Upper lobe of right lung (tissue), 1 donor: ENCODE measurements at regions not wholly inside any gene's neighbourhood (a gene's known extent, or its start where the extent isn't known, plus 50 kb on each side); places are given as distances from the start of the nearest gene placed in this dataset.

Source experiments
- ATAC-seq: fragments of 200-7000 bp; cut with Tn5 transposase; one replicate; pipeline ENCODE4 v1.9.1; 2020; ENCODE audit warnings: mild to moderate bottlenecking, moderate library complexity
- DNase-seq: peaks from one replicate; pipeline ENCODE4 v3.0.0-alpha.2; 2020
- H3K27ac ChIP-seq: fragments of 200-600 bp; one replicate; pipeline ENCODE4 v1.8.0; 2022
- H3K27me3 ChIP-seq: fragments of 200-600 bp; one replicate; pipeline ENCODE4 v1.8.0; 2022; ENCODE audit warnings: mild to moderate bottlenecking
- H3K36me3 ChIP-seq: fragments of 200-600 bp; one replicate; pipeline ENCODE4 v1.8.0; 2022
- H3K4me1 ChIP-seq: fragments of 200-600 bp; one replicate; pipeline ENCODE4 v1.8.0; 2022
- H3K4me3 ChIP-seq: fragments of 200-600 bp; one replicate; pipeline ENCODE4 v1.8.0; 2022; ENCODE audit warnings: mild to moderate bottlenecking
- H3K9me3 ChIP-seq: fragments of 200-600 bp; one replicate; pipeline ENCODE4 v1.8.0; 2022
- CTCF ChIP-seq: fragments of 200-600 bp; IDR thresholded peaks from one replicate; pipeline ENCODE4 v1.8.0; 2022; ENCODE audit warnings: antibody characterized with exemption
- intact Hi-C: fragments of 100-400 bp; cut with DNase I; formaldehyde crosslinking; loops from one replicate; pipeline ENCODE4 v1.11.0; 2022
- donor health status: DM: no; HTN: yes; CAD: no; lungs with severe emphysema.

- no peaks in the 10 kb centered on the region for H3K4me1 ChIP-seq
- H3K9me3 ChIP-seq: no peaks in the 10 kb centered on the region
- intact Hi-C loops: no loop called here
- DNase-seq (no peak), ATAC-seq (no peak)
- H3K27ac ChIP-seq: no peak overlapping the region
- H3K36me3 ChIP-seq: no peaks in the 10 kb centered on the region
- no peak for TF ChIP-seq CTCF
- no peaks in the 10 kb centered on the region for H3K27me3 ChIP-seq
- H3K4me3 ChIP-seq: no peak overlapping the region
Measured at GRCh38 chr21:28074676-28075075, 918.0 kb downstream of the LTN1 start.

- no peaks in the 10 kb centered on the region for H3K9me3 ChIP-seq
- no peaks in the 10 kb centered on the region for H3K4me1 ChIP-seq
- ATAC-seq (no peak), DNase-seq (no peak)
- H3K27me3 ChIP-seq: no peaks in the 10 kb centered on the region
- no peak overlapping the region for H3K4me3 ChIP-seq
- intact Hi-C loops: no loop called here
- no peaks in the 10 kb centered on the region for H3K36me3 ChIP-seq
- no peak for TF ChIP-seq CTCF
- no peak overlapping the region for H3K27ac ChIP-seq
Measured at GRCh38 chr21:28072601-28073000, 920.1 kb downstream of the LTN1 start.

- no peak overlapping the region for H3K27ac ChIP-seq
- H3K9me3 ChIP-seq: no peaks in the 10 kb centered on the region
- ATAC-seq (no peak), DNase-seq (no peak)
- peaks cover 12% of the 10 kb centered on the region for H3K4me1 ChIP-seq
- H3K27me3 ChIP-seq: no peaks in the 10 kb centered on the region
- no peak overlapping the region for H3K4me3 ChIP-seq
- TF ChIP-seq CTCF: no peak
- intact Hi-C loops: no loop called here
- H3K36me3 ChIP-seq: no peaks in the 10 kb centered on the region
Measured at GRCh38 chr21:28069450-28069923, 923.2 kb downstream of the LTN1 start.

GRCh38 chr21:28068455-28069358 is 924.0 kb downstream of the LTN1 start:
- peaks cover 12% of the 10 kb centered on the region for H3K4me1 ChIP-seq
- H3K36me3 ChIP-seq: no peaks in the 10 kb centered on the region
- TF ChIP-seq CTCF: no peak
- intact Hi-C loops: no loop called here
- no peaks in the 10 kb centered on the region for H3K9me3 ChIP-seq
- no peak overlapping the region for H3K4me3 ChIP-seq
- ATAC-seq (no peak), DNase-seq (no peak)
- no peaks in the 10 kb centered on the region for H3K27me3 ChIP-seq
- no peak overlapping the region for H3K27ac ChIP-seq

- H3K9me3 ChIP-seq: no peaks in the 10 kb centered on the region
- intact Hi-C loops: no loop called here
- DNase-seq: no peak
Measured at GRCh38 chr21:28066596-28067387, 925.9 kb downstream of the LTN1 start.

More at GRCh38 chr21:28066596-28067387, 925.9 kb downstream of the LTN1 start:
- Histone ChIP-seq H3K27me3 (no peaks in the 10 kb centered on the region), H3K27ac (no peak overlapping the region), H3K4me1 (peaks cover 12% of the 10 kb centered on the region), H3K36me3 (no peaks in the 10 kb centered on the region), H3K4me3 (no peak overlapping the region)
- no peak for ATAC-seq
- TF ChIP-seq CTCF: no peak
